Neural cell (in vitro differentiated cells): ENCODE measurements at regions not wholly inside any gene's neighbourhood (a gene's known extent, or its start where the extent isn't known, plus 50 kb on each side); places are given as distances from the start of the nearest gene placed in this dataset.

Experiments
- H2AFZ ChIP-seq: fragments of 200-600, 300-800 bp; sonication (generic), shearing (Covaris generic); 2 replicates; pipeline ENCODE4 v1.6.0; 2014; ENCODE audit warnings: low read depth, mild to moderate bottlenecking, antibody characterized with exemption, low read length, moderate library complexity
- H3F3A ChIP-seq: fragments of 200-600 bp; shearing (Covaris generic); 2 replicates; pipeline ENCODE4 v1.6.1; 2016; ENCODE audit warnings: mild to moderate bottlenecking, moderate library complexity, mixed read lengths, antibody characterized with exemption, low read length; ENCODE audit not compliant: insufficient read depth, poor library complexity, severe bottlenecking
- H3K27ac ChIP-seq: fragments of 200-600, 300-800 bp; sonication (generic), shearing (Covaris generic); 2 replicates; pipeline ENCODE4 v1.5.1; 2014; ENCODE audit warnings: mild to moderate bottlenecking, low read length, moderate library complexity
- H3K27me3 ChIP-seq: fragments of 300-800, 200-600 bp; sonication (generic), shearing (Covaris generic); 2 replicates; pipeline ENCODE4 v1.6.0; 2014; ENCODE audit warnings: mild to moderate bottlenecking, low read depth, low read length, moderate library complexity; ENCODE audit not compliant: insufficient read depth
- H3K36me3 ChIP-seq: fragments of 300-800, 200-600 bp; sonication (generic), shearing (Covaris generic); 2 replicates; pipeline ENCODE4 v1.5.1; 2014; ENCODE audit warnings: mild to moderate bottlenecking, antibody characterized with exemption, low read length, moderate library complexity; ENCODE audit not compliant: insufficient read depth
- H3K4me2 ChIP-seq: fragments of 300-800, 200-600 bp; sonication (generic), shearing (Covaris generic); 2 replicates; pipeline ENCODE4 v1.6.0; 2014; ENCODE audit warnings: mild to moderate bottlenecking, low read length
- H3K4me3 ChIP-seq: fragments of 300-800, 200-600 bp; sonication (generic), shearing (Covaris generic); 2 replicates; pipeline ENCODE4 v1.5.1; 2014; ENCODE audit warnings: mild to moderate bottlenecking, low read length, moderate library complexity
- H3K79me2 ChIP-seq: fragments of 200-600 bp; shearing (Covaris generic); replicated peaks from 2 replicates; pipeline ENCODE4 v1.6.0; 2014; ENCODE audit warnings: mild to moderate bottlenecking, low read length, moderate library complexity; ENCODE audit not compliant: insufficient read depth
- H3K9ac ChIP-seq: fragments of 300-800, 200-600 bp; sonication (generic), shearing (Covaris generic); 2 replicates; pipeline ENCODE4 v1.6.1; 2016; ENCODE audit warnings: mild to moderate bottlenecking, low read length, mixed read lengths
- H3K9me2 ChIP-seq: fragments of 200-600 bp; shearing (Covaris generic); 2 replicates; pipeline ENCODE4 v1.6.1; 2016; ENCODE audit warnings: mild to moderate bottlenecking, low read length, mixed read lengths; ENCODE audit not compliant: insufficient read depth
- H3K9me3 ChIP-seq: fragments of 200-600, 300-800 bp; sonication (generic), shearing (Covaris generic); 2 replicates; pipeline ENCODE4 v1.6.1; 2016; ENCODE audit warnings: mild to moderate bottlenecking, mixed run types, low read length, moderate library complexity, mixed read lengths
- H4K20me1 ChIP-seq: fragments of 200-600 bp; shearing (Covaris generic); 2 replicates; pipeline ENCODE4 v1.6.1; 2016; ENCODE audit warnings: mild to moderate bottlenecking, mixed run types; ENCODE audit not compliant: insufficient read depth
- EP300 ChIP-seq: fragments of 450-650 bp; conservative IDR thresholded peaks from 2 replicates; pipeline ENCODE4 v1.6.1; 2014; ENCODE audit warnings: antibody characterized with exemption, mild to moderate bottlenecking, moderate library complexity; ENCODE audit not compliant: poor library complexity, severe bottlenecking
- EZH2 ChIP-seq: fragments of 200-600, 300-800 bp; shearing (Covaris generic), sonication (generic); IDR thresholded peaks from 2 replicates; pipeline ENCODE4 v1.6.1; 2014; ENCODE audit warnings: antibody characterized with exemption, low read length, borderline replicate concordance, mild to moderate bottlenecking; ENCODE audit not compliant: insufficient read depth, poor library complexity, severe bottlenecking
- MXI1 ChIP-seq: fragments of 450-650 bp; conservative IDR thresholded peaks from 2 replicates; pipeline ENCODE4 v1.6.1; 2014; ENCODE audit warnings: antibody characterized with exemption, mild to moderate bottlenecking; ENCODE audit not compliant: poor library complexity, severe bottlenecking
- POLR2AphosphoS5 ChIP-seq: IDR thresholded peaks from 2 replicates; pipeline ENCODE4 v1.6.1; 2012
- RAD21 ChIP-seq: fragments of 450-650 bp; conservative IDR thresholded peaks from 2 replicates; pipeline ENCODE4 v1.6.1; 2014; ENCODE audit warnings: antibody characterized with exemption, mild to moderate bottlenecking, moderate library complexity
- SMC3 ChIP-seq: fragments of 450-650 bp; conservative IDR thresholded peaks from 2 replicates; pipeline ENCODE4 v1.6.1; 2014; ENCODE audit warnings: antibody characterized with exemption, mild to moderate bottlenecking, moderate library complexity; ENCODE audit not compliant: poor library complexity
- TAF1 ChIP-seq: IDR thresholded peaks from 2 replicates; pipeline ENCODE4 v1.6.1; 2012; ENCODE audit warnings: low read depth
- TF ChIP-seq, protein P1 (sequence below): fragments of 450-650 bp; IDR thresholded peaks from 2 replicates; pipeline ENCODE4 v1.5.1; 2014; ENCODE audit warnings: antibody characterized with exemption, mild to moderate bottlenecking, moderate library complexity; ENCODE audit not compliant: poor library complexity, severe bottlenecking
- TF ChIP-seq, protein P2 (sequence below): IDR thresholded peaks from 2 replicates; pipeline ENCODE4 v1.6.1; 2012; ENCODE audit warnings: borderline replicate concordance

DNA sequence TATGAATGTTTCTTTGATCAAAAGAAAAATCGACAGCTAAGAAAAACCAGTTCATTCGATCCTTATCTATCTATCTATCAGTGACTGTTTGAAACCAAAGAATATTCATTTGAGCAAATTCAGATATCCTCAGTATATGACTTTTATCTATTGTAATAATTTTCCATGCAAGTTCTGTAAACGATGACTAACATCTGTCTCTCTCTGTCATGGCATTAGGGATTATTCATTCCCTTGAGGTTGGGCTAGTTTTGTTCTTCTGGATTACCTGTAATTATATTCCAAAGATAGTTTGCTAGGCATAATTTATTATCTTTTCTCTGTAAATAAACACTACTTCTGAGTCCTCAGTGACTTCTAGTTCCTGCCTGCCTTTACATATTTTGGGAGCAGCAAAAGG is 497.7 kb upstream of the CDH11 start:
- H3K9me3 ChIP-seq = no peaks in the 10 kb centered on the region
- TF ChIP-seq MXI1 = no peak
- TF ChIP-seq TAF1 = no peak
- TF ChIP-seq RAD21 = no peak
- TF ChIP-seq POLR2AphosphoS5 = no peak
- no peak for TF ChIP-seq EP300
- no peak for TF ChIP-seq EZH2
- no peak for TF ChIP-seq SMC3
- TF ChIP-seq, protein P1, sequence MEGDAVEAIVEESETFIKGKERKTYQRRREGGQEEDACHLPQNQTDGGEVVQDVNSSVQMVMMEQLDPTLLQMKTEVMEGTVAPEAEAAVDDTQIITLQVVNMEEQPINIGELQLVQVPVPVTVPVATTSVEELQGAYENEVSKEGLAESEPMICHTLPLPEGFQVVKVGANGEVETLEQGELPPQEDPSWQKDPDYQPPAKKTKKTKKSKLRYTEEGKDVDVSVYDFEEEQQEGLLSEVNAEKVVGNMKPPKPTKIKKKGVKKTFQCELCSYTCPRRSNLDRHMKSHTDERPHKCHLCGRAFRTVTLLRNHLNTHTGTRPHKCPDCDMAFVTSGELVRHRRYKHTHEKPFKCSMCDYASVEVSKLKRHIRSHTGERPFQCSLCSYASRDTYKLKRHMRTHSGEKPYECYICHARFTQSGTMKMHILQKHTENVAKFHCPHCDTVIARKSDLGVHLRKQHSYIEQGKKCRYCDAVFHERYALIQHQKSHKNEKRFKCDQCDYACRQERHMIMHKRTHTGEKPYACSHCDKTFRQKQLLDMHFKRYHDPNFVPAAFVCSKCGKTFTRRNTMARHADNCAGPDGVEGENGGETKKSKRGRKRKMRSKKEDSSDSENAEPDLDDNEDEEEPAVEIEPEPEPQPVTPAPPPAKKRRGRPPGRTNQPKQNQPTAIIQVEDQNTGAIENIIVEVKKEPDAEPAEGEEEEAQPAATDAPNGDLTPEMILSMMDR = no peak
- TF ChIP-seq, protein P2, sequence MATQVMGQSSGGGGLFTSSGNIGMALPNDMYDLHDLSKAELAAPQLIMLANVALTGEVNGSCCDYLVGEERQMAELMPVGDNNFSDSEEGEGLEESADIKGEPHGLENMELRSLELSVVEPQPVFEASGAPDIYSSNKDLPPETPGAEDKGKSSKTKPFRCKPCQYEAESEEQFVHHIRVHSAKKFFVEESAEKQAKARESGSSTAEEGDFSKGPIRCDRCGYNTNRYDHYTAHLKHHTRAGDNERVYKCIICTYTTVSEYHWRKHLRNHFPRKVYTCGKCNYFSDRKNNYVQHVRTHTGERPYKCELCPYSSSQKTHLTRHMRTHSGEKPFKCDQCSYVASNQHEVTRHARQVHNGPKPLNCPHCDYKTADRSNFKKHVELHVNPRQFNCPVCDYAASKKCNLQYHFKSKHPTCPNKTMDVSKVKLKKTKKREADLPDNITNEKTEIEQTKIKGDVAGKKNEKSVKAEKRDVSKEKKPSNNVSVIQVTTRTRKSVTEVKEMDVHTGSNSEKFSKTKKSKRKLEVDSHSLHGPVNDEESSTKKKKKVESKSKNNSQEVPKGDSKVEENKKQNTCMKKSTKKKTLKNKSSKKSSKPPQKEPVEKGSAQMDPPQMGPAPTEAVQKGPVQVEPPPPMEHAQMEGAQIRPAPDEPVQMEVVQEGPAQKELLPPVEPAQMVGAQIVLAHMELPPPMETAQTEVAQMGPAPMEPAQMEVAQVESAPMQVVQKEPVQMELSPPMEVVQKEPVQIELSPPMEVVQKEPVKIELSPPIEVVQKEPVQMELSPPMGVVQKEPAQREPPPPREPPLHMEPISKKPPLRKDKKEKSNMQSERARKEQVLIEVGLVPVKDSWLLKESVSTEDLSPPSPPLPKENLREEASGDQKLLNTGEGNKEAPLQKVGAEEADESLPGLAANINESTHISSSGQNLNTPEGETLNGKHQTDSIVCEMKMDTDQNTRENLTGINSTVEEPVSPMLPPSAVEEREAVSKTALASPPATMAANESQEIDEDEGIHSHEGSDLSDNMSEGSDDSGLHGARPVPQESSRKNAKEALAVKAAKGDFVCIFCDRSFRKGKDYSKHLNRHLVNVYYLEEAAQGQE = no peak
- no peaks in the 10 kb centered on the region for H3F3A ChIP-seq
- H3K27ac ChIP-seq = no peak overlapping the region
- H3K9ac ChIP-seq = no peak overlapping the region
- H2AFZ ChIP-seq = no peak overlapping the region
- H3K79me2 ChIP-seq = no peaks in the 10 kb centered on the region
- H4K20me1 ChIP-seq = no peaks in the 10 kb centered on the region
- H3K36me3 ChIP-seq = no peaks in the 10 kb centered on the region
- H3K27me3 ChIP-seq = no peaks in the 10 kb centered on the region
- H3K4me2 ChIP-seq = no peak overlapping the region
- no peaks in the 10 kb centered on the region for H3K9me2 ChIP-seq
- no peak overlapping the region for H3K4me3 ChIP-seq

DNA sequence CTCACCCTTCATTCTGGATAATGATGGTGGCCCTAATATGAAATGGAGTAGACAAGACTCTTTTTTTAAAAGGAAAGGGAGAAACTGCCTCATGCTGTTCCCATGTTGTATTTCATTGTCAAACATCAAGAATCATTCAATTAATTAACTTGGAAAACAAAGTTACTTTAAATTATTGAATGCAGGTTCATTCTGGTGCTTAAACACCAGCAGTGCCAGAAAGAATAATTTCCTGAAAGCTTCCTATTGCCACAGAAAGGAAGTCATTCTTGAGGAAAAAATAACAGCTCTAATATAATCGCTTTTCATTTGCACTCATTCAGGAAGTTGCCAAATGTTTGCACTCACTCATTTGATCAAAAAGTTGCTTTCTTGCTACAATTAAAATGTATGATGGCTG is 497.1 kb upstream of the CDH11 start:
- H3K4me3 ChIP-seq = no peak overlapping the region
- no peaks in the 10 kb centered on the region for H3F3A ChIP-seq
- no peaks in the 10 kb centered on the region for H3K9me3 ChIP-seq
- H3K27me3 ChIP-seq = no peaks in the 10 kb centered on the region
- H3K9me2 ChIP-seq = no peaks in the 10 kb centered on the region
- H3K36me3 ChIP-seq = no peaks in the 10 kb centered on the region
- H3K27ac ChIP-seq = no peak overlapping the region
- H3K9ac ChIP-seq = no peak overlapping the region
- no peaks in the 10 kb centered on the region for H3K79me2 ChIP-seq
- TF ChIP-seq EZH2 (no peak), TAF1 (no peak), RAD21 (no peak), MXI1 (no peak), EP300 (no peak), POLR2AphosphoS5 (no peak), SMC3 (no peak)
- TF ChIP-seq, protein P2 = no peak
- TF ChIP-seq, protein P1 = no peak
- no peak overlapping the region for H3K4me2 ChIP-seq
- no peaks in the 10 kb centered on the region for H4K20me1 ChIP-seq
- H2AFZ ChIP-seq = no peak overlapping the region
